ENCODE measurements at regions not wholly inside any gene's neighbourhood (a gene's known extent, or its start where the extent isn't known, plus 50 kb on each side); places are given as distances from the start of the nearest gene placed in this dataset.
"Not testable (repeated sequence)": the region's sequence is repeated elsewhere in the genome, so short reads cannot be mapped to it uniquely, and the experiment has no call there.

GRCh38 chr22:48416396-48417224 lies 1411.1 kb downstream of the BRD1 start:
- DNase-seq: no peak

DNA sequence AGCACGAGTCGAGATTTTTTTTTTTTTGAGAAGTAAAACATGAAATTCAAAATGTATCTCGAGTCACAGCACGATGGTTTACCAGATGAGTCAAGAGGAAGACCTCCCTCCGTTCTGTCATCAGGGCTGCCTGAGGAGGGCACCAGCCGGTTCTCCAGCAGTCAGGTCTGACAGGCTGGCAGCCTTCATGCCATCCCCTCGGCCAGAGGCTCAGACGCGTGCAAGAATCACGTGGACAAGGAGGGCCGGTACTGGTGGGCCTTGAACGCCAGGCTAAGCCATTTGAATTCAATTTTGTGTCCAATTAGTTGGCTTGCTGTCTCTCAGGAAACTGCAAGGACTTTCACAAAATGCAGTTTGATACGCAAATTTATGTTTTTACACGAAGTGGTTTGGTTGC lies 1412.2 kb downstream of the BRD1 start:
- DNase-seq: no peak

GRCh38 chr22:48414651-48415050 lies 1413.0 kb downstream of the BRD1 start:
- DNase-seq: no peak

DNA sequence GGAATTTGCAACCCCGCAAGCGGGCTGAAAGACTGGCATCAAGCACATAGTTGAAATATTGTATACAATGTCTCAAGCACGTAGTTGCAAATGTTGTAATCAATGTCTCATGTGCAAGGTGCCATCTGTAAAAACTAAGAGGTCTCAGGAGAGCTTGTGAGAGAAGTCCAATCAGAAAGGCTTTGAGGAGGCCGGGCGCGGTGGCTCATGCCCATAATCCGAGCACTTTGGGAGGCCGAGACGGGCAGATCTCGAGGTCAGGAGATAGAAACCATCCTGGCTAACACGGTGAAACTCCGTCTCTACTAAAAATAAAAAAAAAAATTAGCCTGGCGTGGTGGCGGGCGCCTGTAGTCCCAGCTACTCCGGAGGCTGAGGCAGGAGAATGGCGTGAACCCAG lies 1414.7 kb downstream of the BRD1 start:
- DNase-seq: not testable (repeated sequence)

GRCh38 chr22:48410536-48410935 lies 1417.1 kb downstream of the BRD1 start:
- DNase-seq: no peak

DNA sequence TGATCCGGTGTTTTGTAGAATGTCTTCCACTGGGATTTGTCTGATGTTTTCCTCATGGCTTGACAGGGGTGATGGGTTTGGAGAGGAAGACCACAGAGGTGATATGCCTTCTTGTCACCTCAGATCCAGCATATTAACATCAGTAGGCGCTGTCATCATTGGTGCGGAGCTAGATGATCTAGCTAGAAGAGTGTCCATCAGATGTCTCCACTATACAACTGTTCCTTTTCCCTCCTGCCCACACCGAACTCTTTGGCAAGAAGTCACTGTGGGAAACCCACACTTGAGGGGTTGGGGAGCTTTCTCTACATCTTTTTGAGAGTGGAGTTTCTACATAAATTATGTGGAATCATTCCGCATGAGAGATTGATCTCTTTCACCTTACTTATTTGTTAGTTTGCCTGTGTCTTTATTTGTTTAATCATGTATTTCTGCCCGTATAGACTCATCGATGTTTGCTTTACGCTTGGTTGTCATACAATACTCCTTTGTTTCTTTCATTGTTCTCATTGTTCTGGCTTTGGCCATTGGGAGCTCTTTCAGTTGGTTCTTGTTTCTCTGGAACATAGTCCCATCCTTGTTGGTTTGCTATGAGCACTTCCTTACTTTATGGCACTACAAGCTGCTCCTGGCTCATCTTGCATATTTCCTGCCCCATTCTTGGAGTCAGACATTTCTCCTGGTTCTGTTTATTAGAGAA lies 1420.3 kb downstream of the BRD1 start:
- no peak for DNase-seq

DNA sequence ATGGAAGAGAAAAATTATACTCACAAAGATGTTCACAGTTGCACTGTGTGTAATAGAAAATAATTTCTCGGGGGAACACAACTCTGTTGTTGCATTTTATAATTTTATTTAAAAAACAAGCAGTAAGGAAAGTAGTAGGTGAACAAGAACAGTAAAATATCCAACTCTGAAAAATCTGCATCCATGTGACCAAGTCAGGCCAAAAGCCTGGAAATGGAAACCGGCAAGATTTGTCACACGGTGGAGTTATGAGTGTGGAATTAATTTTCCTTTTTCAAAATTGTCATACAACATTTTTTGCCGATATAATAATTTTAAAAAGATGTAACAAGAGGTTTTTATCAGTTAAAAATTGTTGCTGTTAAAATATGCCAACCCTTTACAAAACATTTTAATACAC lies 1421.5 kb downstream of the BRD1 start:
- no peak for DNase-seq

DNA sequence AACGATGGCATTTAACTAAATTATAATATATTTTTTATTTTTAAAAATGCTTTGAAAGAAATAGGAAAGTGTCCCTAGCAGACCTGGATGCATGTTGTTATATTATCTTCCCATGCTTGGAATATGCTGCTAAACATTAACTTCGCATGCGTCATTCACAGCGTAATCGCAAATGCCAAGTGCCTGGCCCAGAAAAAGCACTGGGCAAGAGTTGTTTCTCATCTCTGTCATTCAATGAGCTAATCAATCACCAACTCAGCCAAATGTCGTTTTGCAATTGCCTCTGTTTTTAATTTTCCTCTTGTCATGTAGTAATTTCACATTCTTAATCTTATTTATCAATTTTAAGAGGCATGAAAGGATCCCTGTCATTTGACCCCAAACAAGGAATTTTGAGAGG lies 1421.9 kb downstream of the BRD1 start:
- no peak for DNase-seq

DNA sequence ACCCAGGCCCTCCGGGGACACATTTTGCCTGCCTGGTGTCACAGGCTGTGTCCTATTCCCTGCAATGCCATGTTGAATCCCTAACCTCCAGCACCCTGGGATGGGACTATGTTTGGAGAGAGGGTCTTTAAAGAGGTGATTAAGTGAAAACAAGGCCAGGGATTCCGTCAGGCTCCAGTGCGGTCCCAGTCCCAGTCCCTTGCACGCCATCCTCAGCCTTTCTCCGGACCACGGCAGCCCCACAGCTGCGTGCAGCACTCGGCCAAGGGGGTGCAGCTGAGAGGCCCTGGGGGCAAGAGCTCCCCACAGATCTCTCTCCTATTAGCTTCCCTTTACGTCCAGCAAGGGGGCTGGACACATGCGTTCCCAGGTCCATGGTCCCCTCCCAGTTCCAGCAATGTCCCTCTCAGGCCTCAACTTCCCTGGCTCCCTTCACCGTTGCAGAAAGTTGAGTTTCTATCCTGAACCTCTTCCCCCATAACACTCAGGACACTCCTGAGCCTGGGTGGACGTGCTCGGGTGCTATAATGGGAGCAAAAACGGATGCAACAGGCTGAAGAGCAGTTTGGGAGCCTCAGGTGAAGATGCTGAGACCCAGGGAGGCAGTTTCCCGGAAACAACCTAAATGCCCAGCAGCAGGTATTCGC lies 1422.7 kb downstream of the BRD1 start:
- no peak for DNase-seq

GRCh38 chr22:48403521-48404403 lies 1423.9 kb downstream of the BRD1 start:
- no peak for DNase-seq

- DNase-seq: no peak
Observed at GRCh38 chr22:48402591-48403031, 1425.1 kb downstream of the BRD1 start.

DNA sequence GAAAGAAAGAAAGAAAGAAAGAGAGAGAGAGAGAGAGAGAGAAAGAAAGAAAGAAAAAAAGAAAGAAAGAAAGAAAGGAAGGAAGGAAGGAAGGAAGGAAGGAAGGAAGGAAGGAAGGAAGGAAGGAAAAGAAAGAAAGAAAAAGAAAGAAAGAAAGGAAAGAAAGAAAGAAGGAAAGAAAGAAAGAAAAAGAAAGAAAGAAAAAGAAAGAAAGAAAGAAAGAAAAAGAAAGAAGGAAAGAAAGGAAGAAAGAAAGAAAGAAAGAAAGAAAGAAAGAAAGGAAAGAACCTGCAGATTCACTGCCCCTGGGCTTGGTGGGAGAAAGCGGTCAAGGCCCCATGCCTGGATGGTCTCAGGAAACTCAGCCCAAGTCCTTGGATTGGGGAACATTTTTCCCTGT lies 1426.2 kb downstream of the BRD1 start:
- DNase-seq: not testable (repeated sequence)

- DNase-seq: no peak
Observed at GRCh38 chr22:48398181-48398905, 1429.3 kb downstream of the BRD1 start.

- no peak for DNase-seq
Observed at GRCh38 chr22:48397531-48398180, 1430.0 kb downstream of the BRD1 start.

DNA sequence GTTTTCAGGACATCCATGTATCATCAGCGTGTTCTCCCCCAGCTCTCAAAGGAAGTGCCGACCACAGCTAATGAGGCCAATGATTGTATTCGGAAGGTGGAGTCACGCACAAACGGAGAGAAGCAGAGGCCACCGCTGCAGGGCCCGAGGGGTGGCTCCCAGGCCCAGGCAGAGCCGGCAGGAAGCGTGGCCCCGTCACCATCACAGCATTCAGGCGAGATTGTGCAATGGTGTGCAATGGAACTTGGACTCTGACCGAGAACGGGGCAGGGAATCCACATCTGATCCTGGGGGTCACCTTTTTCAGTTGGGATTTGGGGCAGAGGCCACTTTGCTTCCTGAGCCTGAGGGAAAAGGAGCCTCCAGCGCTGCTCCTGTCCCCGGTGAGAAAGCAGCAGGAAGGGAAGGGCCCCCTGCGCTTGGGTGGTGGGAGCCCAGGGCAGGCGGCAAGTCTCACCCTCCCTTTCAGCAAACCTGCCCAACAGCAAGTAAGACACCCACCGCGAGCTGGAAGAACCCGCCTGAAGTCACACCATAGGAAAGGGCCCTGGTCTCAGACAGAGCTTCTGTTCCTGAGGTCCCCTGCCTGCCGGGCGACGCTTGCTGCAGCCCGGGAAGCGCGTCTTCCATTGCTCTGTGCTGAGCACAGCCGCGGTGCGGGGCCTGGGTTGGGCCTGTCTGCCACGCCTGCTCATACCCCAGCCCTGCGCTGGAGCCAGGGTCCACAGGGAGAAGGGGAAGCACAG lies 1430.7 kb downstream of the BRD1 start:
- DNase-seq: no peak

DNA sequence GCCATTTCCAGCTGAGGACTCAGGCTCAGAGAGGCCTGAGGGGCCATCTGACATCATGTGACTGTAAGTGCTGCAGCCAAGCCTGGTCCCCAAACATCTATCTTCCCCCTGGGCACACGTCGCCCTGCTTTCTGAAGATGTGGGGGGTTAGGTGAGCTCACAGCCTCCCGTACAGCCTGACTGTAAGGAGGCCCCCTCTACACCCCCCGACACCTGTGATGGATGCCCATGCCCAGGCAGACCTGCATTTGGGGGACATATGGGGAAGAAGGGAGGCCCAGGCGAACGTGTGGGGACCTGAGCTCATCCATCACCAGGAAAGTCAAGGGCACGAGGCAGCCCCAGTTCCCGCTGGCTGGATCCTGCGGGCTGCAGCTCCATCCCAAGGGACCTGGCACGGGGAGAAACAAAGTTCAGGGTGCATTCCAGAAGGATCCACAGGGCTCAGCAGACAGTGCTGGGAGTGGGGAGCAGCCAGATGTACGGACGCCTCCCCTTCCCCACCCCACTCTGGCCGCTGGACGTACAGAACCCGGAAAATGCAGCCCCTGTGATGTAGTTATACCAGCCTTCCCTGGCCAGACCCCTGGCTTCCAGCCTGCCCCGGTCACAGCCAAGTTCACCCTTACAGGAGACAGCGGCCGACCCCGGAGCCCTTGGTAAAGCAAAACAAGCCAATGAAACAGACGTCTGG lies 1431.4 kb downstream of the BRD1 start:
- DNase-seq: no peak

DNA sequence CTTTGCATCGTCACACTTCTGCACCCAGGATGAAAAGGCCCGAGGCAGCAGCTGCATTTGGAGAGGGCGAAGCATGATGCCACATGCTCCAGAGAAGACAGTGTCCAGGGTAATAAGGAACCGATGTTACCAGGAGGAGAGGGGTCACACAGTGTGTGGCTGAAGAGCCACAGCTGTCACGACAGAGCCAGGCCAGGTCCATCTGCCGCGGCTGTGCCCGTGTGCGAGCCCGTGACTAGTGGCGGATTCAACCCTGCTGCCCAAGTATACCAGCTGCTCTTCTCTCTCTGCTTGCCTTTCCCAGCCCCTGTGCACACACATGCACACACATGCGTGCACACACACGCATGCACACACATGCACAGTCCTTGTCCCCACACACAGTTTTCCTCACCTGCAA lies 1432.5 kb downstream of the BRD1 start:
- no peak for DNase-seq

DNA sequence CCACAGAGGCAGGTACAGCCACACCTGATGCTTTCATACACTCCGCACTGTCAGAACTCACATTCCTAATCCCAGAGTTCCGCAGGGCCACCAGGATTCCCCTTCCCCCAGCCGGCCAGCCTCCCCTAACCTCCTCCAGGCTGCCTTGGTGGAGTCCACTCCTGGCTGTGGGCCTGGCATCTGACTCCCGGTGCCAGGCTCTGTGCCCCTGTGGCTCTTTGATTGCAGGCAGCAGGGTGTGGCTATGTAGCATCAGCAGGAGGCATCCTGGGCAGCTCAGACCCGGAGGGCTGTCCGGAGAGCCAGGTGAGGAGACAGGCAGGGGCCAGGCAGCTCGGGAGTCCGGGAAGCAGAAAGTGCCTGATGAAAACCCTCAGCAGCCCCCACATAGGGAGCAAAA lies 1432.9 kb downstream of the BRD1 start:
- DNase-seq: no peak

GRCh38 chr22:48393885-48394284 lies 1433.8 kb downstream of the BRD1 start:
- DNase-seq: no peak

- no peak for DNase-seq
Observed at GRCh38 chr22:48393041-48393370, 1434.7 kb downstream of the BRD1 start.

Data from hematopoietic multipotent progenitor cell treated with erythropoietin and hydrocortisone succinate and interleukin-3 and kit ligand, for 6 days (in vitro differentiated cells).